ENCODE measurements at regions not wholly inside any gene's neighbourhood (a gene's known extent, or its start where the extent isn't known, plus 50 kb on each side); places are given as distances from the start of the nearest gene placed in this dataset.
"Not testable (repeated sequence)": the region's sequence is repeated elsewhere in the genome, so short reads cannot be mapped to it uniquely, and the experiment has no call there.

GRCh38 chrX:35362866-35363265 is 420.3 kb downstream of the FAM47B start:
- H3K4me3 Mint-ChIP-seq = no peak overlapping the region
- H3K9me3 Mint-ChIP-seq = no peaks in the 10 kb centered on the region
- H3K36me3 Mint-ChIP-seq = no peaks in the 10 kb centered on the region
- H3K27me3 Mint-ChIP-seq = no peaks in the 10 kb centered on the region
- H3K27ac Mint-ChIP-seq = no peak overlapping the region
- H3K4me1 Mint-ChIP-seq = no peaks in the 10 kb centered on the region

- H3K27ac Mint-ChIP-seq = no peak overlapping the region
- no peaks in the 10 kb centered on the region for H3K4me1 Mint-ChIP-seq
- H3K27me3 Mint-ChIP-seq = no peaks in the 10 kb centered on the region
- H3K4me3 Mint-ChIP-seq = no peak overlapping the region
- H3K36me3 Mint-ChIP-seq = no peaks in the 10 kb centered on the region
- no peaks in the 10 kb centered on the region for H3K9me3 Mint-ChIP-seq
Observed at GRCh38 chrX:35374116-35374515, 424.0 kb upstream of the MAGEB16 start.

GRCh38 chrX:35380808-35381700 is 417.1 kb upstream of the MAGEB16 start:
- no peaks in the 10 kb centered on the region for H3K36me3 Mint-ChIP-seq
- no peaks in the 10 kb centered on the region for H3K27me3 Mint-ChIP-seq
- no peaks in the 10 kb centered on the region for H3K9me3 Mint-ChIP-seq
- H3K4me3 Mint-ChIP-seq = no peak overlapping the region
- H3K27ac Mint-ChIP-seq = no peak overlapping the region
- H3K4me1 Mint-ChIP-seq = no peaks in the 10 kb centered on the region

- H3K27me3 Mint-ChIP-seq, H3K4me3 Mint-ChIP-seq, H3K9me3 Mint-ChIP-seq: not testable (repeated sequence)
Observed at GRCh38 chrX:35381709-35382108, 416.4 kb upstream of the MAGEB16 start.

GRCh38 chrX:35382966-35383365 is 415.2 kb upstream of the MAGEB16 start:
- H3K4me3 Mint-ChIP-seq = no peak overlapping the region
- no peaks in the 10 kb centered on the region for H3K4me1 Mint-ChIP-seq
- H3K9me3 Mint-ChIP-seq = no peaks in the 10 kb centered on the region
- H3K36me3 Mint-ChIP-seq = no peaks in the 10 kb centered on the region
- no peak overlapping the region for H3K27ac Mint-ChIP-seq
- H3K27me3 Mint-ChIP-seq = no peaks in the 10 kb centered on the region

More at GRCh38 chrX:35381709-35382108, 416.4 kb upstream of the MAGEB16 start:
- not testable (repeated sequence) for H3K4me1 Mint-ChIP-seq, H3K36me3 Mint-ChIP-seq, H3K27ac Mint-ChIP-seq

- H3K9me3 Mint-ChIP-seq = no peaks in the 10 kb centered on the region
- no peaks in the 10 kb centered on the region for H3K4me1 Mint-ChIP-seq
- H3K36me3 Mint-ChIP-seq = no peaks in the 10 kb centered on the region
- H3K27me3 Mint-ChIP-seq = no peaks in the 10 kb centered on the region
- H3K4me3 Mint-ChIP-seq = no peak overlapping the region
- no peak overlapping the region for H3K27ac Mint-ChIP-seq
Observed at GRCh38 chrX:35392232-35392631, 405.9 kb upstream of the MAGEB16 start.

- H3K4me3 Mint-ChIP-seq = no peak overlapping the region
- H3K36me3 Mint-ChIP-seq = no peaks in the 10 kb centered on the region
Observed at GRCh38 chrX:35406386-35406785, 391.8 kb upstream of the MAGEB16 start.

GRCh38 chrX:35416782-35417181 is 381.4 kb upstream of the MAGEB16 start:
- H3K36me3 Mint-ChIP-seq = no peaks in the 10 kb centered on the region
- no peak overlapping the region for H3K27ac Mint-ChIP-seq
- H3K4me3 Mint-ChIP-seq = no peak overlapping the region
- H3K27me3 Mint-ChIP-seq = no peaks in the 10 kb centered on the region
- H3K9me3 Mint-ChIP-seq = no peaks in the 10 kb centered on the region
- H3K4me1 Mint-ChIP-seq = no peaks in the 10 kb centered on the region

More at GRCh38 chrX:35406386-35406785, 391.8 kb upstream of the MAGEB16 start:
- H3K27ac Mint-ChIP-seq = no peak overlapping the region
- no peaks in the 10 kb centered on the region for H3K9me3 Mint-ChIP-seq
- H3K4me1 Mint-ChIP-seq = no peaks in the 10 kb centered on the region
- H3K27me3 Mint-ChIP-seq = no peaks in the 10 kb centered on the region

- H3K4me1 Mint-ChIP-seq = no peaks in the 10 kb centered on the region
Observed at GRCh38 chrX:35432056-35432455, 366.1 kb upstream of the MAGEB16 start.

GRCh38 chrX:35439034-35439660 is 359.0 kb upstream of the MAGEB16 start:
- Mint-ChIP-seq H3K9me3 (no peaks in the 10 kb centered on the region), H3K4me3 (no peak overlapping the region), H3K36me3 (no peaks in the 10 kb centered on the region), H3K27ac (no peak overlapping the region), H3K27me3 (no peaks in the 10 kb centered on the region), H3K4me1 (no peaks in the 10 kb centered on the region)

More at GRCh38 chrX:35432056-35432455, 366.1 kb upstream of the MAGEB16 start:
- H3K27me3 Mint-ChIP-seq = no peaks in the 10 kb centered on the region
- no peak overlapping the region for H3K4me3 Mint-ChIP-seq
- H3K27ac Mint-ChIP-seq = no peak overlapping the region
- H3K36me3 Mint-ChIP-seq = no peaks in the 10 kb centered on the region
- no peaks in the 10 kb centered on the region for H3K9me3 Mint-ChIP-seq

- no peaks in the 10 kb centered on the region for H3K9me3 Mint-ChIP-seq
- H3K4me3 Mint-ChIP-seq = no peak overlapping the region
- H3K27me3 Mint-ChIP-seq = no peaks in the 10 kb centered on the region
- no peaks in the 10 kb centered on the region for H3K4me1 Mint-ChIP-seq
- H3K27ac Mint-ChIP-seq = no peak overlapping the region
- H3K36me3 Mint-ChIP-seq = no peaks in the 10 kb centered on the region
Observed at GRCh38 chrX:35439692-35440091, 358.4 kb upstream of the MAGEB16 start.

GRCh38 chrX:35442421-35442820 is 355.7 kb upstream of the MAGEB16 start:
- Mint-ChIP-seq H3K4me1 (no peaks in the 10 kb centered on the region), H3K9me3 (no peaks in the 10 kb centered on the region), H3K4me3 (no peak overlapping the region), H3K27ac (no peak overlapping the region), H3K36me3 (no peaks in the 10 kb centered on the region), H3K27me3 (no peaks in the 10 kb centered on the region)

GRCh38 chrX:35443091-35443582 is 355.0 kb upstream of the MAGEB16 start:
- H3K4me1 Mint-ChIP-seq, H3K27ac Mint-ChIP-seq, H3K36me3 Mint-ChIP-seq, H3K9me3 Mint-ChIP-seq, H3K4me3 Mint-ChIP-seq, H3K27me3 Mint-ChIP-seq: not testable (repeated sequence)

- H3K9me3 Mint-ChIP-seq = no peaks in the 10 kb centered on the region
- H3K36me3 Mint-ChIP-seq = no peaks in the 10 kb centered on the region
- H3K27ac Mint-ChIP-seq = no peak overlapping the region
- H3K27me3 Mint-ChIP-seq = no peaks in the 10 kb centered on the region
- no peak overlapping the region for H3K4me3 Mint-ChIP-seq
- H3K4me1 Mint-ChIP-seq = no peaks in the 10 kb centered on the region
Observed at GRCh38 chrX:35444671-35445355, 353.3 kb upstream of the MAGEB16 start.

- no peak overlapping the region for H3K4me3 Mint-ChIP-seq
- peaks cover 3% of the 10 kb centered on the region for H3K9me3 Mint-ChIP-seq
- no peak overlapping the region for H3K27ac Mint-ChIP-seq
- no peaks in the 10 kb centered on the region for H3K4me1 Mint-ChIP-seq
- H3K27me3 Mint-ChIP-seq = no peaks in the 10 kb centered on the region
- H3K36me3 Mint-ChIP-seq = no peaks in the 10 kb centered on the region
Observed at GRCh38 chrX:35445912-35446311, 352.2 kb upstream of the MAGEB16 start.

GRCh38 chrX:35456891-35457290 is 341.3 kb upstream of the MAGEB16 start:
- no peak overlapping the region for H3K4me3 Mint-ChIP-seq
- H3K27me3 Mint-ChIP-seq = no peaks in the 10 kb centered on the region
- no peaks in the 10 kb centered on the region for H3K36me3 Mint-ChIP-seq
- no peaks in the 10 kb centered on the region for H3K4me1 Mint-ChIP-seq
- H3K9me3 Mint-ChIP-seq = no peaks in the 10 kb centered on the region
- H3K27ac Mint-ChIP-seq = no peak overlapping the region

Data from activated naive CD4-positive, alpha-beta T cell treated with anti-CD3 and anti-CD28 coated beads, Interleukin-2, amount 50 U/mL, for 24 hours (primary cell).